AG09309 (cell line): ENCODE measurements at regions not wholly inside any gene's neighbourhood (a gene's known extent, or its start where the extent isn't known, plus 50 kb on each side); places are given as distances from the start of the nearest gene placed in this dataset.

Experiments used
- DNase-seq: peaks from one replicate; pipeline ENCODE4 v3.0.0-alpha.2; 2010; ENCODE audit warnings: low read depth
- H3K4me3 ChIP-seq: 2 replicates; pipeline ENCODE4 v1.5.1; 2011; ENCODE audit warnings: mild to moderate bottlenecking, low read depth, low read length, moderate library complexity; ENCODE audit not compliant: control insufficient read depth
- CTCF ChIP-seq: IDR thresholded peaks from 2 replicates; pipeline ENCODE4 v1.5.1; 2011; ENCODE audit warnings: mild to moderate bottlenecking, low read depth, low read length, inconsistent platforms; ENCODE audit not compliant: insufficient read depth, control insufficient read depth; ENCODE audit errors: missing control alignments

- TF ChIP-seq CTCF = no peak
- H3K4me3 ChIP-seq = no peak overlapping the region
- no peak for DNase-seq
These were observed 179.5 kb upstream of the RNF32 start for GRCh38 chr7:156460858-156461627.

- H3K4me3 ChIP-seq = no peak overlapping the region
- DNase-seq = no peak
- no peak for TF ChIP-seq CTCF
These were observed 181.0 kb upstream of the RNF32 start for GRCh38 chr7:156459582-156459981.

GRCh38 chr7:156459067-156459466 is 181.5 kb upstream of the RNF32 start:
- no peak for DNase-seq
- no peak for TF ChIP-seq CTCF
- H3K4me3 ChIP-seq = no peak overlapping the region

- TF ChIP-seq CTCF = no peak
- H3K4me3 ChIP-seq = no peak overlapping the region
- DNase-seq = no peak
These were observed 182.6 kb upstream of the RNF32 start for GRCh38 chr7:156458011-156458410.

- H3K4me3 ChIP-seq = no peak overlapping the region
- DNase-seq = no peak
- no peak for TF ChIP-seq CTCF
These were observed 184.0 kb upstream of the RNF32 start for GRCh38 chr7:156456503-156457115.

GRCh38 chr7:156456032-156456431 is 184.5 kb upstream of the RNF32 start:
- H3K4me3 ChIP-seq = no peak overlapping the region
- TF ChIP-seq CTCF = no peak
- no peak for DNase-seq
